ENCODE measurements at regions not wholly inside any gene's neighbourhood (a gene's known extent, or its start where the extent isn't known, plus 50 kb on each side); places are given as distances from the start of the nearest gene placed in this dataset.
"Not testable (repeated sequence)": the region's sequence is repeated elsewhere in the genome, so short reads cannot be mapped to it uniquely, and the experiment has no call there.

DNA sequence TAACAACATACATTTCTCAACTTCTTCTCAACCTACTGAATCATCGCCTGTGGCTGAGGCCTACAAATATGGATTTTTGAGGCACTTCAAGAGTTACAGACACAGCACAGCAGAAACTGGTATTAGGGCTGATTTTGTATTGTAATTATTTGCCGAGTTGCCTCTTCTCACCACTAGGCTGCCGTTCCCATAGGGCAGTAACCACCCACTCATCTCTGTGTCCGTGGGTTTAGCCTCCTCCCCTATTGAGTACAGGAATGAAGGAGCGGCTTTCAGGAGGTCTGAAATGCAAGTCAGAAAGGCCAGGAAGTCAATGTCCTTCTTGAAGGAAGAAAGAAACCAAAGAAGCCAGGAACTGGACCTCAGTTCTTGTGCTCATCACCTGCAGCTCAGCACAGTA, 220.8 kb downstream of the MTHFS start:
- DNase-seq = no peak

DNA sequence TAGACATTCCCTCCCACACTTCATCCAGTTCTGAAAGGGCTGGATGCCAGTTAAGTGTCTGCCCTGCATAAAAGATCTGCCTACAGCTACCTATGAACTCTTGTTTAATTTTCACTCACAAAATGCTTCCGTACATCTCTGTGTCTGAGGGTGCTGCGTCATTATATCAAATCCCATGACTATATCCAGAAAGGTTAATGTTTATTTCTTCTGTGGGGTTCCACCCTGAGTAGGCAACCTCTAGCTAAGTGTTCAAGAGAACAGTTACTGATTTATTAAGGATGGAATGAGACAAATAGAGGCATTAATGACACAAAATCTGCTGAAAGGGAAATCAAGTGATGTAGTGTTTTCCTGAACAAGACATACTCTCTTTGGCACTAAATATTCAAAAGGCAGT, 220.2 kb downstream of the MTHFS start:
- no peak for DNase-seq

DNA sequence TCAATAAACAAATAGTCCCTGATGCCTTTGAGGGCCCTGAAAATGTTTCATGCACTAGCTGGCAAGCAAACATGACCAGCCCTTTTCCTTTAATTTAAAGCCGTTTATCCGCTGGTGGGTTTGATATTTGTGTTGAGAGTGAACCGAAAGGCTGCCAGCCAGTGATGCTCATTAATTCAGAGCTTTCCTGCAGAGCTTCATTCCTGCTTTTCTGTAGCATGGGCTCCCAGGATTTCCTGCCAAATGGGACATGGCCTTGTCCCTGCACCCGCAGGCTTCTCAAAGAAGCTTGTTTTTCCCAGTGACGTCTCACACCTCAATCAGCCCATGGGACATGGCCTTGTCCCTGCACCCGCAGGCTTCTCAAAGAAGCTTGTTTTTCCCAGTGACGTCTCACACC, 219.6 kb downstream of the MTHFS start:
- DNase-seq = no peak

DNA sequence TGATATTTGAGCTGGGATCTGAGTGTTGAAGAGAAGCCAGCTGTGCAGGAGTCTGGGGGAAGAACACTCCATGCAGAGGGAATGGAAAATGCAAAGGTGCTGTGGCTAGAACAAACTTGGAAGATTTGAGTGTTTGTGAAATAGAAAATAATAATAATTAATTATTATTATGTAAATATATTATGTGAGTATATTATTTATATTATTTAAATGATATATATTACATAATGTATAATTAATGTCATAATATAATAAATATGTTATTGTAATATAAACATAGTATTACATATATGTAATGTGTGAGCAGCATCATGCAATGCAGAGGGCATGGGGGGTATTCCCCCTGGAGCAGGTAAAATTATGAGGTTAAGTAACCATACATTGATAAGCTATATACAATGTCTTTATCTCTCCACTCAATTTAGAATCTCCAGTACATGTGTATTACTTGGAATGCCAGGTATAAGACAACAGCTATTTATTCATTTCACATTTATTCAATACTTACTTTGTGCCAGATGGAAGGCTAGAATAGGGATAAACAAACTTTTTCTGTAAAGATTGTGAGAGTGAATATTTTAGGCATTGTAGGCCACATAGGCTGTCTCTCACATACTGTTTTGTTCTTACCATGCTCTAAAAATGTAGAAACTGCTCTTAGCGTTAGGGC, 218.6 kb downstream of the MTHFS start:
- no peak for DNase-seq

DNA sequence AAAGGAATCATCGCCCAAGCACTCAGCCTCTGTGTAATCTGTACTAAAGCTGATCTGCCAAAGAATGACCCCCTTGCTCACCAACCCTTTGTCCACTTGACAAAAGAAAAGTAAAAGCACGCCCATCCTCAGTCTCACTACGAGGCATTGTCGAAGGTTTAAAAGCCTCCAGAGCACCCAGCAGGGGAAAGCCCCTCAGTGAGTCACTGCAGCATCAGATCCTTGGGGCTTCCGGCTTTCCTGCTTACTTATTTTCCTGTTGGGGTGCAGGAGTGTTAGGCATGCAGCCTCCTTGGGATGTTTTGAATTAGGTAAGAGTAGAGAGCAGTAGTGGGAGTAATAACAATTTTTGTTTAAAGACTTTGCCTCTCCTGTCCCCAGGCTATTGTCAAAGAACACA, 216.1 kb downstream of the MTHFS start:
- peak; percentile 90 for DNase-seq

DNA sequence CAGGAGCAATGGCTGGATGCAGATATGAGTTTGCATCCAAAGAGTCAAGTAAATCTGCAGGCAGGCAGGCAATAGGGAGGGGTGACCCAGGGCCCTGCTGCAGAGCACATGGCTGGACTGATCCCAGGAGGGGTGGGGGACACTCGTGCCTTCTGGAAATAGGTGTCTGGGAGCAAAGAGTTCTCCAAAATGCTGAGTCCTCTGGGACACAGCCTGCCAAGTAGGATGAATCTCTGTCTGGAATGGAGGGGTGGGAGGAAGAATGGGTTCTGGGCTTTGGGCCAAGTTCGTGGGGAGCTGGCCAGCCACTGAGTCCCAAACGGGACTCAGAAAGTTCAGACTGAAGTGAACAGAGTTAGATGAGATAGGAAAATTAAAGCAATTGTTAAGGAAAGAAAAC, 214.5 kb downstream of the MTHFS start:
- peak; percentile 65 for DNase-seq

DNA sequence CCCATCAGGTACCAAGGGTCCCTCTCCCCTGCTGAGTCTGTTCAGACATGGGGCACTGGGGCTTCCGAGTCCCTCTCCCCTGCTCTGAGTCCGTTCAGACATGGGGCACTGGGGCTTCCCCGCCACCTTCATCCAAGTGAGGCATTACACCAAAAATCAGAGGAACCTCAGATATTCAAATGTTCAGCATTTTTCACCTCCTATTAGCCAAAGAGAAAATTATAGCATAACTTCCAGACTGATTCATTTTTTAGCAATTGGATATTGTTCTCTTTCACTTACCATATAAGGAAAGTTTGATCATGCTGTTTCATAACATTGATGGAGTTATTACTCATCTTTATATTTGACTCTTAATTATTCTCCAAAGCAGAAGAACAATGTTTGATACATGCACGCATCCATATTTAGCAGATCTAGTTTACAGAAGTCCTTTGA, 213.9 kb downstream of the MTHFS start:
- DNase-seq = peak; percentile 91

DNA sequence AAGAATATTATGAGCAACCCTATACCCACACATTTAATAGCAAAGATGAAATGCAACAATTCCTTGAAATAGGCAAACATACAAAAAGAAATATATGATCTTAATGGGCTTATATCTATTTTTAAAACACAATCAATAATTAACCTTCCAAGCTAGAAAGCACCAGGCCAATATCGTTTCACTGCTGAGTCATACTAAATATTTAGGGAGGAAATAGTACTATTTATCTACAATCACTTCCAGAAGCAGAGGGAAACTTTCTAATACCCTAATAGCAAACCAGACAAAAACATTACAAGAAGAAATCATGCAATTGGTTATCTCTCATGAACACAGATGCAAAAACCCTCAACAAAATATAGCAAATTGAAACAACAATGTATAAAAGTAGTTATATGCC, 207.8 kb downstream of the MTHFS start:
- DNase-seq = no peak

DNA sequence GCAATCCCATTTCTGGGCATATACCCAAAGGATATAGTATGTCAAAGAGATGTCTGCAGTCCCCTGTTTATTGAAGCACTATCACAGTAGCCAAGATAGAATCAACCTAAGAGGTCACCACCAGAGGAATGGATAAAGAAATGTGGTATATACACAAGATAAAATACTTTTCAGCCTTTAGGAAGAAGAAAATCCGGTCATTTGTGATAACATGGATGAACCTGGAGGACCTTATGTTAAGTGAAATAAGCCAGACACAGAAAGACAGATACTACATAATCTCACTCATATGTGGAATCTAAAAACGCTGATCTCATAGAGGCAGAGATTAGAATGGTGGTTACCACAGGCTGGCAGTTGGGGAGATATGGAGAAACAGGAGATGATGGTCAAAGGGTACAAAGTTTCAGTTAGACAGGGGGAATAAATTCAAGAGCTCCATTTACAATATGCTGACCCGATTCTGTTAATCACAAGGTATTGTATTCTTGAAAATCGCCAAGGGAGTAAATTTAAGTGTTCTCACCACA, 195.8 kb downstream of the MTHFS start:
- DNase-seq = no peak

DNA sequence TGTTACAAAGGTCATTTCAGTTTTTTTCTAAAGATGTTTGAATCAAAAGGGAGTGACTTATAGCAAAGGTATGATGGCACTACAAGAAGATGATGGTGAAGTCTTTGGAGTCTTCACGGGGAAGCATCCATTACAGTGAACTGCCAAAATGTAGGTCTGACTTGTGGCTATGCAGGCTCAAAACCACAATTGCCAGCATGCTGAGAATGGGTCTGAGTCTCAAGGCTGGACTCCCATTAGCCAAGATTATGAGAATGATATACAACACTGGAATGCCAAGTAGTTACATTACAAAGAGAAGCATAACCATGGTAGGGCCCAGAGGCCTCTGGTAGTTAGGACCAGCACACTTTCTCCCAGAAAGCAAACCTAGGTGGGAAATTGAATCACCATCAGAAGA, 194.2 kb downstream of the MTHFS start:
- no peak for DNase-seq

DNA sequence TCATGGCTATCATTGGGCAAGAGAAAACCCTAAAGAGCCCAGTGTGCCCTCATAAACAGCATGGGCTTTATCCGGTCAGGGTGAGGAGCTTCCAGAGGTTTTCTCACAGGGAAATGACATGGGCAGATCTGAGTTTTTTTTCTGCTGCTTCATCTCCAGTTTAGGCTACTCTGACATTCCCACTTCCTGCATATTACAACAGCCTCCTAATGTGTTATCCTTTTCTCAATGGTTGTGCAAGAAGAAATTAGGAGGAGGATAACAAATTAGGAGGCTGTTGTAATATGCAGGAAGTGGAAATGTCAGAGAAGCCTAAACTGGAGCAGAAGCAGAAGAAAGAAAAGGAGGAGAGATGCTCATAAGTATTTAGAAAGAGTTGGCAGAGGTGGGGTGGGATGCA, 175.6 kb downstream of the MTHFS start:
- DNase-seq = peak; percentile 33

DNA sequence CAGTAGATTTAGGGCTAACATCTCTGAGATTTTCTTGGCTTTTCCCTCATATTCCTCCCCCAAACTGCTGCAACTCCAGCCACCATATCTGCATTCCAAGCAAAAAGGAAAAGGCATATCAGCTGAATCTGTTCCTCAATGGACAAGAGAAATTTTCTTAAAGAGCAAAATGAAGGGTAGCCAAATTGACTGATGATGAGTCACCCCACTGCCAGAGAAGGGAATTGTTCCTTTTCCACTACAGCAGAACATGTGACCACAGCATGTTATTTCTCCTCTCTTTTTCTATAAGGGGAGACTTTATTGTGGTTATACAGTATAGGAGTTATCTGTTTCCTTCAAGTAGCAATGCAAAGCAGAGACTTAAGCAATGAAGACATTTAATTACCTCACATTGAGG, 172.5 kb downstream of the MTHFS start:
- DNase-seq = peak; percentile 65

DNA sequence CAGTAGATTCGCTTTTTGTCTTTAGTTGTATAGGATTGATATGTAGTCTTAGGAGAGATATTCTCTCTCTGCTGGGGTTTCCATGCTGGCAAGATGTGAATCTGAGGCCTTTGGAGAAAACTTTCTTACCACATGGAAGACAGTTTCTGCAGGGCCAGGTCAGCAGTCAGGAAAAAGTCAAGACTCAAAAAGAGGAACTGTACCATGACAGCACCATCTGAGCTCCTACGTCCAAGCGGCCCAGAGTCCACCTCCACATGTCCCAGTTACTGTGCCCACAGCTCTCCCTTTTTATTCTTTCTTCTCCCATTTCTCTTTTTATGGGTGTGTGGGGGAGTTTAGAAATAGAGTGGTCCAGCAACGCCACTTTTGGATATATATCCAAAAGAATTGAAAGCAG, 172.0 kb downstream of the MTHFS start:
- DNase-seq = no peak

DNA sequence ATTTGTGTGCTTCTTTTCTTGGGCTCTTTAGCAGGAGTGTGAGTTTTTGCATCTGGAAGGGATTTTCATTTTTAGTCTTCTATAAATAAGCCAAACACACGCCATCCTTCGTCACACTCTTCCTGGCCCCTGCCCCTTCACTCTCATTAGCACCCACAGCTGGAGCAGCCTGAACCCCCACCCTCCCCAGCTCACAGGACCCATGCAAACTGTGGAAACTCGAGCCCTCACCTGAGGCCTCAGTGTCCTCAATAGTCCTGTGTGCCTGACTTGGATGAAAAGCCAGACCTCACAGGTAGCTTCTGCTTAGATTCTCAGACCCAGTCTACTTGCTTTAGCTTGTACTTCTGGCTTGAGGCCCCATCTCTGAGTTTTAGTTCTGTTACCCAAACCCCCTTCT, 167.9 kb downstream of the MTHFS start:
- DNase-seq = no peak

DNA sequence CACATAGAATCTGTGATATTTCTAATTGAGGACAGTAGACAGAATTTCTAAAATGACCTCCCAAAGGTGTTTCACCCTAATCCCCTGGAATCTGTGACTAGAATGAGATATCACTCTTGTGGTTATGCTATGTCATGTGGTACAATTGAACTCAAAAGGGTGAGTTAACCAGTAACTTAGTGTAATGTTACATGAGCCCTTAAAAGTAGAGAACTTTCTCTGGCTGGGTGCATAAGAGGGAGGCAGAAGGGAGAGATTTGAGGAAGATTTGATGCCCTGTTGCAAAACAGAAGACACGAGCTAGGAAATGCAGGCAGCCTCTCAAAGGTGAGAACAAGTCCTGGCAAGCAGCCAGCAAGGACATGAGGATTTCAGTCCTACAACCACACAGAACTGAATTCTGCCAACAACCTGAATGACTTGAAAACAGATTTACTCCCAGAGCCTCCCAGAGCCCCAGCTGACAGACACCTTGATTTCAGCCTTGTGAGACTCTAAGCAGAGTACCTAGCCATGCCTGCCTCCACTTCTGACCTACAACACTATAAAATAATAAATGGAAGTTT, 160.3 kb downstream of the MTHFS start:
- DNase-seq = no peak

DNA sequence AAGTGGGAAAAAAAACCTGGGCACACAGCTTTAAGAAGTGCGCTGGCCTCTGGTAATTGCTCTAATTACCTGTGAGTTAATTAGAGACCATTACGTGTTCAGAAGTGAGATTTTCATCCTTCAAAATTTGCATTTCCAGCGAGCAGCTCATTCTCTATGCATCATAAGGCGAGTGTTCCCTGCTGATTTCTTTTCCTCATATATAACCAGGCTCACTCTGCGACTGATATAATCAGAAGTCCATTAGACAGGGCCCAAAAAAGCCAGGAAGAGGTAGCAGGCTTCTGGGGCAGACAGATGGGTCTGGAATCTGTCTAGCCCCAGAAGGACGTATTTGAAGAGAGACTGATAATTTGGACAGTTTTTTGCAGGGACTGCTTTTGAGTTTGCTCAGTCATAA, 158.7 kb downstream of the MTHFS start:
- no peak for DNase-seq

DNA sequence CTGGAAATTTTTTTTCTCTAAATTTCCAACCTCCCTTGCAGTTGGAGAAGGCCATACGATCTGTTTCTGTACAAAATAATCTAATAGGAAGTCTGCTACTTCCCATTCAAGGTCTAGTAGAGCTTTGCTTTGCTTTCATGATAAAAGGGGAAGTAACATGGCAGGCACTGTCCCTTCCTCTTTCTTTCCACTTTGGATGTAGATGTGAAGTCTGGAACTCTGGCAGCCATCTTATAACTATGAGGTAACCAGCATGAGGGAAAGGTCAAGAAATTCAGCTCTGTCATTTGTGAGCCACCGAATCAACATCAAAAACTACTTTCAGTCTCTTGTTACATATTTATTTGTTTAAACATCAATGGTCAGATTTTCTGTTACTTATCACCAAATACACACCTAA, 156.3 kb downstream of the MTHFS start:
- no peak for DNase-seq

DNA sequence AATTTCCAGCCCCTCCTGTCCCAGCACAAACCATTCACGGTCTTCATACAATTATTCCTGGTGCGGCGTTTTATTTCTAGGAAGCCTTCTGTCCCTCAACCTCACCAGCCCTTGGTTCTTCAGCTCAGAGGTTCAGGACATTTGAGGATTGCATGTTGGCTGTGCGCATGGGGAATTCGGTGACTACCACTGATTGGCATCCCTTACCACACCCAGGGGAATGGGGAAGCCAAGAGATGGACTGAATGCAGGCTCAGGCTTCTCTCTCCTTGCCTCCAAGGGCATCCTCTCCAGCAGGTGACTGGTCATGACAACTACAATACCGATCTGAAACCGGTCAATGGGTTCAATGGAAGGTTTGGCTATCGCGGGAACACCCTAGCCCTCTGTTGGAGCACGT, 153.8 kb downstream of the MTHFS start:
- DNase-seq = no peak

DNA sequence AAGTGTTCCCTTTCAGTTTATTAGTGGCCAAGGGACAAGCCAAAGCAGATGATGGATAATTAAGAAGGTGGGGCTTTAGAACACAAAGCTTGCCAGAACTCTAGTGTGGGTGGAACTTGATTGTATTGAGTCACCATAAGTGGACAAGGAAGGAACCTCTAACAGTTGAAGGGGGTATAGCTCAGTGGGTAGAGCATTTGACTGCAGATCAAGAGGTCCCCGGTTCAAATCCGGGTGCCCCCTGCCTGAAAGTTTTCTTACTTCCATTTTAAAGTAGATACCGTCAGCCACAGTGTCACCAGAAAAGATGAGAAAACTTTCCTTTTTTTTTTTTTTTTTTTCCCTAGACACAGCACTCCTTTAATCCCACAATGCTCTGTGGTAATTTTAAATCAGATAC, 152.3 kb downstream of the MTHFS start:
- not testable (repeated sequence) for DNase-seq

DNA sequence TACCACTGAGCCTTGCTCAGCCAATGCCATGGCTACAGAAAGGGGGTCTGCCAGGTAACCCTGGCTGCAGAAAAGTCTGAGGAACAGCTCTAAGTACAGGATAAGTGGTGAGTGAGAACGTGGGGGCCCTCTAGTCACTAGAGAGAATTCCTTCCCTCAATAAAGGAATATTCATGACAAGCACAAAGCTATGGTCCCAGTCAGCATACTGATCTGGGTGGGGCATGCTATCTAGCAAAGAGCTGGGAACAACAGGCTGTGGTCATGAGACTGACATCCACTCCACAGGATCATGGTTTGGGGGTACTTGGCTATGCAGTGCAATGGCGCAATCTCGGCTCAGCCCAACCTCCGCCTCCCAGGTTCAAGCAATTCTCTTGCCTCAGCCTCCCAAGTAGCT, 140.4 kb downstream of the MTHFS start:
- DNase-seq = no peak

DNA sequence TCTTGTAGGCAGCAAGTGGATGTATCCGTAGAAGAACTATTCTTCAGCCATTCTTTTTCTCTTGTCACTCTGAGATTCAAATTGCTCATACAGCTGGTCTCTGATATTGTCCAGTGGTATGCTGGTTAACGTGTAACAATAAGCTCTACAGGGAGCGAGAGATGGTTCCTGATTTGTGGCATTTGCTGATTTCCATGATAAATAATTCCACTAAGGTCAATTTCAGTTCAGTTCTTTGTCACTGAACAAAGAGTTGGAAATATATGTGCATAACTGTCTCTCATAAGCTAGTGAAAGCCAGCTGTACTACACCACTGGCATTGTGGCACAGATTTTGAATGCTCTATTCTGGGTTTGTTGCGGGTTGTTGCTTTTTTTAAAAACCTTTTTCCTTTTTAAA, 131.7 kb downstream of the MTHFS start:
- no peak for DNase-seq

DNA sequence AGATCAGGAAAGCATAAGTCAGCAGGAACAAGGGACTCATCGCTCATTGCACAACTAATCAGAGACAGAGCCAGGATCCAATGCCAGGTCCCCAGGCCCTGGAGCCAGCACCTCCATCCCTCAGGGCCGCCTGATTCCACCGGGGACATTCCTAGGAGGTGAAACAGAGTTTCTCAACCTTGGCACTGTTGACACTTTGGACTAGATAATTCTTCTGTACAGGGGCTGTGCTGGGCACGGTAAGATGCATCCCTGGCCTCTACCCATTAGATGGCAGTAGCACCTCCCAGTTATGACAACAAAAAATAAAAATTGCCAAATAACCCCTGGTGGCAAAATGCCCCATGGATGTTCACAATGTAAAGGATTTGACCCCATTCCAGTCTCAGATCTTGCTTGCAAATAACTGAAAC, 127.7 kb downstream of the MTHFS start:
- peak; percentile 17 for DNase-seq

DNA sequence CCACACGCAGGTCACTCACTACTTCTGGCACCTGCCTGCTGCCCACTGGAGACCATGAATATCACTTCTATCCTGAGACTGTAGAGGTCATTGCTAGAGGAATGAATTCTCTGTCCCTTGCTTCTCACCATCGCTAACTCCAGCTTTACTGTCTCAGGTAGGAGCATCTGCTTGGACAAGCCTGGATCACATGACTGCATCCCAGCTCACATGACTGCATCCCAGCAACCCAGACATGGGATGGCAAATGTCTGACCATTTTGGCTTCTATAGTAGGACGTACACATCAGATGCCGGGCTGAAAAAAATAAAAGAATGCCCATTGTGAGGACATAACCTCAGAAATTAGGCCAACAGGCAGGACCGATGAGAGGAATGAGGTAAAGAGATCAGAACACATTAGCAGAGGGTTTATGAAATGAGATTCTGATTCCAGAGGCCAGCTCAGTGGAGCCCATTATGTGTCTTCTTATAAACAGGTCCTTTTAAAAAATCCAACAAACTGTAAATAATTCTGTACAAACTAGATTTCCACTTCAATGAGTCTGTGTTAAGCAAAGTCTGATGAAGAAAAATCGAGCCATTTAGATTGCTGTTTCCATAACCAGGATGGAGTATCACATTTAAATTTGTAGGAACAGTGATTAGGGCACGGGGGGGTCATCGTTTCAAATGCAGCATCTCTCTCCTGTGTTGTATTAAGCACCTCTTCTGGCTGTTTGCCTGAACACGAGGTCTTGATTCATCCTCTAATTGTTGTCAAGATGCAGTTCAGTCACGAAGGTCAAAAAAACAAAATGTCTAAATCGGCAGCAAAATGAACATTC, 126.7 kb downstream of the MTHFS start:
- no peak for DNase-seq

DNA sequence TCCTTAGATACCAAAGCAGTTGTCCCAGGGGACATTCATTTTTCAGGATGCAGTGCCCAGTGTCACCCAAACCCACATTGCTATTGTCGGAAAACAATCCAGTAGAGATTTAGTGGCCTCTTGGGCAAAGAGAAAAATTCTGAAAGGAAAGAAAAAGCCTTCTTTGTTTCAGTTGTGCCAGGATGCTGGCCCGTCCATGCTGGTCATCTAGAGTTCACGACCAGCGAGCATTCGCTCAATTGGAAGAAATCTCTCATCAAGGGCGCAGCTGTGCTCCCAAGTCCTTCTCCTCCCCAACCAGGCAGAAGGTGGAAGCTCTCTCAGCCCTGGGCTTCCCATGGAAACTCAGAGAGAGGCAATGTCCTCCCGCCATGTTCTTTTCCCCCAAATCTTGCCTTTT, 123.7 kb downstream of the MTHFS start:
- no peak for DNase-seq

Data from HCEC 1CT (cell line).